K562 (cell line): ENCODE measurements at regions not wholly inside any gene's neighbourhood (a gene's known extent, or its start where the extent isn't known, plus 50 kb on each side); places are given as distances from the start of the nearest gene placed in this dataset.

Source experiments
- ATAC-seq: fragments of 200-7000 bp; cut with Tn5 transposase; 3 replicates; pipeline ENCODE4 v1.9.1; 2020; ENCODE audit warnings: moderate library complexity
- BruUV-seq: library from RNA; stranded (reverse); fragments of 400-500 nt; replicated peaks from 2 replicates; lab custom pipeline; 2021; lab: Mats Ljungman, UMichigan
- CTCF ChIA-PET: fragments of 300-600 bp; formaldehyde crosslinking; extraction: SDS; loops from one replicate; lab custom pipeline; 2021; ENCODE audit warnings: low intra/inter-chr PET ratio; lab: Yijun Ruan, JAX
- POLR2A ChIA-PET: fragments of 300-600, 350-650 bp; sonication (Branson Sonifier 250); formaldehyde crosslinking; extraction: SDS; loops from one replicate; lab custom pipeline; 2021; ENCODE audit warnings: antibody characterized with exemption, inconsistent platforms; lab: Yijun Ruan, JAX
- DNase-seq, 4 experiments: peaks; one replicate each; pipeline versions ENCODE4 v3.0.0 to v3.0.0-alpha.2; 2011 to 2018; ENCODE audit warnings: low spot score in 3 of 4, mixed read lengths in 3 of 4; ENCODE audit errors: extremely low read depth in 1 of 4
- FAIRE-seq: peaks from 2 replicates; lab custom pipeline; 2011; peaks lifted over from hg19 to GRCh38; lab: Jason Lieb, UNC
- H2AFZ ChIP-seq: 2 replicates; pipeline ENCODE4 v1.6.0; 2011; ENCODE audit warnings: low read depth, low read length, control low read depth, inconsistent platforms
- H3K27ac ChIP-seq: fragments of 200-600 bp; 3 replicates; pipeline ENCODE4 v1.8.0; 2011; ENCODE audit warnings: low read depth, mild to moderate bottlenecking, control low read depth, inconsistent platforms, low read length, moderate library complexity, mixed read lengths; ENCODE audit errors: extremely low read depth
- H3K27me3 ChIP-seq, 2 experiments: fragments of 300-600 bp in 1 of 2; 2 replicates in 1 of 2; 3 replicates in 1 of 2; pipeline versions ENCODE4 v1.6.0 to v1.8.0; 2011; ENCODE audit warnings: inconsistent platforms in 2 of 2, low read length in 2 of 2, mild to moderate bottlenecking in 1 of 2, mixed read lengths in 1 of 2, moderate library complexity in 1 of 2; ENCODE audit not compliant: control insufficient read depth in 2 of 2, insufficient read depth in 2 of 2
- H3K36me3 ChIP-seq: fragments of 300-600 bp; 3 replicates; pipeline ENCODE4 v1.8.0; 2011; ENCODE audit warnings: mild to moderate bottlenecking, low read length, inconsistent platforms; ENCODE audit not compliant: control insufficient read depth, insufficient read depth
- H3K4me1 ChIP-seq, 2 experiments: fragments of 200-600 bp in 1 of 2; replicated peaks in 1 of 2; 2 replicates in 1 of 2; 3 replicates in 1 of 2; pipeline versions ENCODE4 v1.5.1 to v1.8.0; 2011; ENCODE audit warnings: inconsistent platforms in 2 of 2, low read length in 2 of 2, mild to moderate bottlenecking in 1 of 2, mixed read lengths in 1 of 2, moderate library complexity in 1 of 2; ENCODE audit not compliant: control insufficient read depth in 2 of 2, insufficient read depth in 2 of 2
- H3K4me2 ChIP-seq: 2 replicates; pipeline ENCODE4 v1.6.1; 2011; ENCODE audit warnings: low read length, control low read depth, inconsistent platforms, mixed read lengths; ENCODE audit not compliant: insufficient read depth
- H3K4me3 ChIP-seq: fragments of 200-600 bp; sonication (generic), shearing (Covaris generic); 2 replicates; pipeline ENCODE4 v1.5.1; 2016; ENCODE audit warnings: control low read depth, inconsistent platforms
- H3K79me2 ChIP-seq: fragments of 200-600 bp; 3 replicates; pipeline ENCODE4 v1.8.0; 2011; ENCODE audit warnings: low read length, inconsistent platforms; ENCODE audit not compliant: control insufficient read depth, insufficient read depth
- H3K9ac ChIP-seq, 2 experiments: 2 replicates each; pipeline versions ENCODE4 v1.6.0 to v1.6.1; 2011; ENCODE audit warnings: low read depth in 2 of 2, low read length in 2 of 2, control low read depth in 1 of 2, inconsistent platforms in 1 of 2, mild to moderate bottlenecking in 1 of 2, mixed read lengths in 1 of 2; ENCODE audit not compliant: insufficient read depth in 1 of 2
- H3K9me1 ChIP-seq: one replicate; pipeline ENCODE4 v1.6.0; 2011; ENCODE audit warnings: inconsistent platforms, mild to moderate bottlenecking, low read length, moderate library complexity; ENCODE audit not compliant: control insufficient read depth, insufficient read depth
- H3K9me3 ChIP-seq: replicated peaks from 2 replicates; pipeline ENCODE4 v1.5.1; 2011; ENCODE audit warnings: low read depth, low read length, inconsistent platforms; ENCODE audit not compliant: control insufficient read depth, insufficient read depth
- H4K20me1 ChIP-seq: replicated peaks from 2 replicates; pipeline ENCODE4 v1.6.1; 2011; ENCODE audit warnings: low read length, inconsistent platforms, mixed read lengths; ENCODE audit not compliant: control insufficient read depth, insufficient read depth
- CXXC5 ChIP-seq: fragments of 250-450 bp; sonication (Bioruptor Pico); IDR thresholded peaks from 2 replicates; pipeline ENCODE4 v1.8.0; 2022; ENCODE audit warnings: inconsistent platforms, mild to moderate bottlenecking, moderate library complexity
- HDGF ChIP-seq: fragments of 450-650 bp; IDR thresholded peaks from 2 replicates; pipeline ENCODE4 v1.6.1; 2016
- HOXB6 ChIP-seq: fragments of 250-450 bp; sonication (Bioruptor Pico); IDR thresholded peaks from 2 replicates; pipeline ENCODE4 v1.5.1; 2022; ENCODE audit warnings: mild to moderate bottlenecking, borderline replicate concordance
- YY1 ChIP-seq, 3 experiments: IDR thresholded peaks; 2 replicates each; pipeline ENCODE4 v1.6.1; 2011; ENCODE audit warnings: low read length in 2 of 3, mild to moderate bottlenecking in 2 of 3, moderate library complexity in 2 of 3, borderline replicate concordance in 1 of 3, control low read depth in 1 of 3, low read depth in 1 of 3; ENCODE audit not compliant: insufficient read depth in 3 of 3, insufficient replicate concordance in 2 of 3, control insufficient read depth in 1 of 3, insufficient read length in 1 of 3; ENCODE audit errors: extremely low read depth in 1 of 3
- ZNF830 ChIP-seq: fragments of 250-450 bp; sonication (Bioruptor Pico); IDR thresholded peaks from 2 replicates; pipeline ENCODE4 v1.5.0; 2021; ENCODE audit warnings: mild to moderate bottlenecking
- WGBS: fragments of 100-300 bp; shearing (Covaris generic); methylation state at CpG from one replicate; pipeline ENCODE4 v1.1.6; 2016; ENCODE audit warnings: low coverage, mixed read lengths; ENCODE audit not compliant: insufficient coverage; ENCODE audit errors: missing lambda C conversion rate; 5-methylcytosine and 5-hydroxymethylcytosine counted together
- in situ Hi-C: fragments of 300-500 bp; cut with MboI; formaldehyde crosslinking; loops from 4 replicates; pipeline ENCODE4 v1.15.0; 2018; ENCODE audit warnings: inconsistent platforms, mixed read lengths
- intact Hi-C: fragments of 100-400 bp; cut with micrococcal nuclease; formaldehyde crosslinking; loops from 2 replicates; pipeline ENCODE4 v1.14.2; 2022
- TF ChIP-seq, protein P1 (sequence below), 2 experiments: fragments of 450-650 bp; conservative IDR thresholded peaks; 2 replicates each; pipeline ENCODE4 v1.6.1; 2017; ENCODE audit warnings: mild to moderate bottlenecking in 2 of 2, moderate library complexity in 2 of 2
- TF ChIP-seq, protein P2 (sequence below): fragments of 250-450 bp; sonication (Bioruptor Pico); IDR thresholded peaks from 2 replicates; pipeline ENCODE4 v1.8.0; 2022; ENCODE audit warnings: inconsistent platforms

DNA sequence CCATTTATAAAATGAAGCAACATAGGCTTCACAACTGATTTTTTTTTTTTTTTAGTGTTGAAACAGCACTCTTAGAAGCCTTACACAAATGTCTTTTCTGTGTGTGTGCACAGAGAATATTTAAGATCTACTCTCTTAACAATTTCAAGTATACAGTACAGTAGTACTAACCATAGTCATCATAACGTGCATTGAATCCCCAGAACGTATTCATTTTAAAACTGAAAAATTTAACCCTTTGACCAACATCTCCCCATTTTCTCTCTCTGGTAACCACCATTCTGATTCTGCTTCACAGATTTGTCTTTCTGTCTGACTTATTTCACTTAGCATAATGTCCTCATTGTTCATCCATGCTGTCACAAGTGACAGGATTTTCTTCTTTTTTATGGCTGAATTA is 475.6 kb downstream of the RFPL4B start:
- H3K9ac ChIP-seq = no peak overlapping the region
- DNase-seq (no peak), FAIRE-seq (no peak), ATAC-seq (no peak)
- no peak overlapping the region for H3K4me3 ChIP-seq
- H4K20me1 ChIP-seq = no peaks in the 10 kb centered on the region
- H3K9me1 ChIP-seq = no peaks in the 10 kb centered on the region
- no peaks in the 10 kb centered on the region for H3K79me2 ChIP-seq
- no peaks in the 10 kb centered on the region for H3K9me3 ChIP-seq
- intact Hi-C loops = no loop called here
- no peaks in the 10 kb centered on the region for H3K27me3 ChIP-seq
- ChIA-PET CTCF (no interaction called here), POLR2A (no interaction called here)
- H2AFZ ChIP-seq = no peak overlapping the region
- no TSS peak for BruUV-seq
- in situ Hi-C loops = no loop called here
- H3K27ac ChIP-seq = no peak overlapping the region
- H3K4me1 ChIP-seq = no peaks in the 10 kb centered on the region
- TF ChIP-seq HOXB6 (CRISPR knock-in tag) = no peak
- TF ChIP-seq, protein P1, sequence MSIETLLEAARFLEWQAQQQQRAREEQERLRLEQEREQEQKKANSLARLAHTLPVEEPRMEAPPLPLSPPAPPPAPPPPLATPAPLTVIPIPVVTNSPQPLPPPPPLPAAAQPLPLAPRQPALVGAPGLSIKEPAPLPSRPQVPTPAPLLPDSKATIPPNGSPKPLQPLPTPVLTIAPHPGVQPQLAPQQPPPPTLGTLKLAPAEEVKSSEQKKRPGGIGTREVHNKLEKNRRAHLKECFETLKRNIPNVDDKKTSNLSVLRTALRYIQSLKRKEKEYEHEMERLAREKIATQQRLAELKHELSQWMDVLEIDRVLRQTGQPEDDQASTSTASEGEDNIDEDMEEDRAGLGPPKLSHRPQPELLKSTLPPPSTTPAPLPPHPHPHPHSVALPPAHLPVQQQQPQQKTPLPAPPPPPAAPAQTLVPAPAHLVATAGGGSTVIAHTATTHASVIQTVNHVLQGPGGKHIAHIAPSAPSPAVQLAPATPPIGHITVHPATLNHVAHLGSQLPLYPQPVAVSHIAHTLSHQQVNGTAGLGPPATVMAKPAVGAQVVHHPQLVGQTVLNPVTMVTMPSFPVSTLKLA (conservative IDR thresholded peaks at IDR 0.05) = no peak
- TF ChIP-seq YY1 (IDR thresholded peaks at IDR 0.05; ENCODE audit: borderline replicate concordance in 1 of 3, control insufficient read depth in 1 of 3, extremely low read depth in 1 of 3, insufficient read depth in 3 of 3, insufficient read length in 1 of 3, insufficient replicate concordance in 2 of 3, low read depth in 1 of 3, low read length in 2 of 3) = no peak
- TF ChIP-seq CXXC5 (CRISPR knock-in tag) = no peak
- no peak for TF ChIP-seq HDGF
- TF ChIP-seq, protein P2, sequence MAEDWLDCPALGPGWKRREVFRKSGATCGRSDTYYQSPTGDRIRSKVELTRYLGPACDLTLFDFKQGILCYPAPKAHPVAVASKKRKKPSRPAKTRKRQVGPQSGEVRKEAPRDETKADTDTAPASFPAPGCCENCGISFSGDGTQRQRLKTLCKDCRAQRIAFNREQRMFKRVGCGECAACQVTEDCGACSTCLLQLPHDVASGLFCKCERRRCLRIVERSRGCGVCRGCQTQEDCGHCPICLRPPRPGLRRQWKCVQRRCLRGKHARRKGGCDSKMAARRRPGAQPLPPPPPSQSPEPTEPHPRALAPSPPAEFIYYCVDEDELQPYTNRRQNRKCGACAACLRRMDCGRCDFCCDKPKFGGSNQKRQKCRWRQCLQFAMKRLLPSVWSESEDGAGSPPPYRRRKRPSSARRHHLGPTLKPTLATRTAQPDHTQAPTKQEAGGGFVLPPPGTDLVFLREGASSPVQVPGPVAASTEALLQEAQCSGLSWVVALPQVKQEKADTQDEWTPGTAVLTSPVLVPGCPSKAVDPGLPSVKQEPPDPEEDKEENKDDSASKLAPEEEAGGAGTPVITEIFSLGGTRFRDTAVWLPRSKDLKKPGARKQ (CRISPR knock-in tag) = no peak
- TF ChIP-seq ZNF830 (CRISPR knock-in tag) = no peak
- H3K4me2 ChIP-seq = no peak overlapping the region
- H3K36me3 ChIP-seq = no peaks in the 10 kb centered on the region
- WGBS = 0% methylated on average over 2 of the region's 2 CpGs
